Thyroid gland (tissue), 4 donors: ENCODE measurements at regions not wholly inside any gene's neighbourhood (a gene's known extent, or its start where the extent isn't known, plus 50 kb on each side); places are given as distances from the start of the nearest gene placed in this dataset.

Experiments
- POLR2A ChIP-seq, 2 donors: fragments of 450-650 bp; IDR thresholded peaks; one replicate each; pipeline ENCODE4 v1.6.1; 2017; ENCODE audit warnings: antibody characterized with exemption in 2 of 2, mild to moderate bottlenecking in 2 of 2, moderate library complexity in 1 of 2
- TF ChIP-seq, protein P1 (sequence below), 6 experiments: fragments of 200-600 bp in 3 of 6; fragments of 450-650 bp in 3 of 6; sonication (generic) in 3 of 6; IDR thresholded peaks; one replicate each; pipeline ENCODE4 v1.5.1; 2016 to 2019; ENCODE audit warnings: antibody characterized with exemption in 6 of 6, mild to moderate bottlenecking in 2 of 6, inconsistent platforms in 1 of 6, moderate library complexity in 1 of 6

GRCh38 chr5:111597491-111597890, 85.2 kb upstream of the STARD4 start:
- TF ChIP-seq, protein P1, sequence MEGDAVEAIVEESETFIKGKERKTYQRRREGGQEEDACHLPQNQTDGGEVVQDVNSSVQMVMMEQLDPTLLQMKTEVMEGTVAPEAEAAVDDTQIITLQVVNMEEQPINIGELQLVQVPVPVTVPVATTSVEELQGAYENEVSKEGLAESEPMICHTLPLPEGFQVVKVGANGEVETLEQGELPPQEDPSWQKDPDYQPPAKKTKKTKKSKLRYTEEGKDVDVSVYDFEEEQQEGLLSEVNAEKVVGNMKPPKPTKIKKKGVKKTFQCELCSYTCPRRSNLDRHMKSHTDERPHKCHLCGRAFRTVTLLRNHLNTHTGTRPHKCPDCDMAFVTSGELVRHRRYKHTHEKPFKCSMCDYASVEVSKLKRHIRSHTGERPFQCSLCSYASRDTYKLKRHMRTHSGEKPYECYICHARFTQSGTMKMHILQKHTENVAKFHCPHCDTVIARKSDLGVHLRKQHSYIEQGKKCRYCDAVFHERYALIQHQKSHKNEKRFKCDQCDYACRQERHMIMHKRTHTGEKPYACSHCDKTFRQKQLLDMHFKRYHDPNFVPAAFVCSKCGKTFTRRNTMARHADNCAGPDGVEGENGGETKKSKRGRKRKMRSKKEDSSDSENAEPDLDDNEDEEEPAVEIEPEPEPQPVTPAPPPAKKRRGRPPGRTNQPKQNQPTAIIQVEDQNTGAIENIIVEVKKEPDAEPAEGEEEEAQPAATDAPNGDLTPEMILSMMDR (IDR thresholded peaks at IDR 0.05): no peak
- TF ChIP-seq POLR2A (IDR thresholded peaks at IDR 0.05): no peak
